ENCODE measurements at regions not wholly inside any gene's neighbourhood (a gene's known extent, or its start where the extent isn't known, plus 50 kb on each side); places are given as distances from the start of the nearest gene placed in this dataset.
"Not testable (repeated sequence)": the region's sequence is repeated elsewhere in the genome, so short reads cannot be mapped to it uniquely, and the experiment has no call there.

GRCh38 chr4:111281219-111281618 lies 658.3 kb upstream of the PITX2 start:
- no peak for ATAC-seq
- intact Hi-C loops (cut with DNase I) = loop anchor here (5.0 to 10.0 kb wide), 3 partner anchors 196 to 649 kb away; no protein-coding TSS in a partner anchor
- DNase-seq = no peak

- no peak for ATAC-seq
- no peak for DNase-seq
- intact Hi-C loops (cut with DNase I) = loop anchor here (5.0 to 10.0 kb wide), 3 partner anchors 195 to 650 kb away; no protein-coding TSS in a partner anchor
These were observed 659.2 kb upstream of the PITX2 start for GRCh38 chr4:111282035-111282434.

GRCh38 chr4:111283066-111283677 lies 660.3 kb upstream of the PITX2 start:
- ATAC-seq = no peak
- intact Hi-C loops (cut with DNase I) = loop anchor here (5.0 to 10.0 kb wide), 3 partner anchors 194 to 651 kb away; no protein-coding TSS in a partner anchor
- peak; percentile 21 for DNase-seq

GRCh38 chr4:111296466-111296865 lies 673.6 kb upstream of the PITX2 start:
- no peak for ATAC-seq
- no peak for DNase-seq
- intact Hi-C loops (cut with DNase I) = no loop called here

- ATAC-seq = no peak
- intact Hi-C loops (cut with DNase I) = no loop called here
- no peak for DNase-seq
These were observed 680.9 kb upstream of the PITX2 start for GRCh38 chr4:111303806-111304205.

GRCh38 chr4:111323496-111323895 lies 700.6 kb upstream of the PITX2 start:
- intact Hi-C loops (cut with DNase I) = no loop called here
- no peak for ATAC-seq
- DNase-seq = no peak

- ATAC-seq (no peak), DNase-seq (no peak)
- intact Hi-C loops (cut with DNase I) = no loop called here
These were observed 701.0 kb upstream of the PITX2 start for GRCh38 chr4:111323916-111324315.

- DNase-seq (no peak), ATAC-seq (no peak)
- intact Hi-C loops (cut with DNase I) = no loop called here
These were observed 703.6 kb upstream of the PITX2 start for GRCh38 chr4:111326450-111326849.

- DNase-seq = no peak
- intact Hi-C loops (cut with DNase I) = no loop called here
- ATAC-seq = no peak
These were observed 707.9 kb upstream of the PITX2 start for GRCh38 chr4:111330786-111331185.

- intact Hi-C loops (cut with DNase I) = no loop called here
- ATAC-seq (no peak), DNase-seq (no peak)
These were observed 711.5 kb upstream of the PITX2 start for GRCh38 chr4:111334361-111334760.

- ATAC-seq; DNase-seq; intact Hi-C loops (cut with DNase I): not testable (repeated sequence)
These were observed 714.5 kb upstream of the PITX2 start for GRCh38 chr4:111337186-111337876.

GRCh38 chr4:111359602-111360001 lies 736.7 kb upstream of the PITX2 start:
- DNase-seq = no peak
- ATAC-seq = no peak
- intact Hi-C loops (cut with DNase I) = no loop called here

- intact Hi-C loops (cut with DNase I) = no loop called here
- DNase-seq (no peak), ATAC-seq (no peak)
These were observed 738.0 kb upstream of the PITX2 start for GRCh38 chr4:111360906-111361305.

GRCh38 chr4:111362941-111363361 lies 740.1 kb upstream of the PITX2 start:
- peak; percentile 24 for DNase-seq
- intact Hi-C loops (cut with DNase I) = no loop called here

GRCh38 chr4:111377880-111378279 lies 755.0 kb upstream of the PITX2 start:
- ATAC-seq, DNase-seq: not testable (repeated sequence)

More at GRCh38 chr4:111362941-111363361, 740.1 kb upstream of the PITX2 start:
- peak; percentile 34 to 70 for ATAC-seq

GRCh38 chr4:111388561-111388960 lies 756.7 kb upstream of the FAM241A start:
- ATAC-seq (no peak), DNase-seq (no peak)
- intact Hi-C loops (cut with DNase I) = no loop called here

More at GRCh38 chr4:111377880-111378279, 755.0 kb upstream of the PITX2 start:
- intact Hi-C loops (cut with DNase I) = not testable (repeated sequence)

GRCh38 chr4:111391829-111392228 lies 753.4 kb upstream of the FAM241A start:
- DNase-seq (no peak), ATAC-seq (no peak)
- intact Hi-C loops (cut with DNase I) = no loop called here

- no peak for DNase-seq
- ATAC-seq = no peak
- intact Hi-C loops (cut with DNase I) = no loop called here
These were observed 751.5 kb upstream of the FAM241A start for GRCh38 chr4:111393781-111394180.

- DNase-seq (no peak), ATAC-seq (peak; percentile 69 to 95)
These were observed 746.3 kb upstream of the FAM241A start for GRCh38 chr4:111398906-111399330.

GRCh38 chr4:111399623-111400022 lies 745.6 kb upstream of the FAM241A start:
- DNase-seq (no peak), ATAC-seq (peak in 1 of 2 donors; percentile 60)
- intact Hi-C loops (cut with DNase I) = no loop called here

More at GRCh38 chr4:111398906-111399330, 746.3 kb upstream of the FAM241A start:
- intact Hi-C loops (cut with DNase I) = no loop called here

Measured in left cardiac atrium (tissue), 4 donors.